Lower lobe of right lung (tissue), 2 donors: ENCODE measurements at regions not wholly inside any gene's neighbourhood (a gene's known extent, or its start where the extent isn't known, plus 50 kb on each side); places are given as distances from the start of the nearest gene placed in this dataset.
"Not testable (repeated sequence)": the region's sequence is repeated elsewhere in the genome, so short reads cannot be mapped to it uniquely, and the experiment has no call there.

Experiments
- ATAC-seq, 2 donors: fragments of 200-7000 bp; cut with Tn5 transposase; one replicate each; pipeline ENCODE4 v1.9.1; 2020 to 2022; ENCODE audit warnings: mild to moderate bottlenecking in 2 of 2, moderate library complexity in 2 of 2
- DNase-seq: peaks from one replicate; pipeline ENCODE4 v3.0.0-alpha.2; 2020
- H3K27ac ChIP-seq: fragments of 200-600 bp; one replicate; pipeline ENCODE4 v1.8.0; 2022
- H3K27me3 ChIP-seq: fragments of 200-600 bp; one replicate; pipeline ENCODE4 v1.8.0; 2022; ENCODE audit warnings: low read depth
- H3K36me3 ChIP-seq: fragments of 200-600 bp; one replicate; pipeline ENCODE4 v1.8.0; 2022; ENCODE audit warnings: mild to moderate bottlenecking
- H3K4me1 ChIP-seq: fragments of 200-600 bp; one replicate; pipeline ENCODE4 v1.8.0; 2022
- H3K4me3 ChIP-seq: fragments of 200-600 bp; one replicate; pipeline ENCODE4 v1.8.0; 2022; ENCODE audit warnings: mild to moderate bottlenecking
- H3K9me3 ChIP-seq: fragments of 200-600 bp; one replicate; pipeline ENCODE4 v1.8.0; 2022
- CTCF ChIP-seq: fragments of 200-600 bp; IDR thresholded peaks from one replicate; pipeline ENCODE4 v1.8.0; 2022; ENCODE audit warnings: antibody characterized with exemption, mild to moderate bottlenecking
- intact Hi-C: fragments of 100-400 bp; cut with DNase I; formaldehyde crosslinking; loops from one replicate; pipeline ENCODE4 v1.11.0; 2022
- donor health status: DM: no; HTN: yes; CAD: no; lungs with severe emphysema.

- Histone ChIP-seq H3K9me3 (peaks cover 8% of the 10 kb centered on the region), H3K4me3 (no peak overlapping the region), H3K36me3 (no peaks in the 10 kb centered on the region), H3K4me1 (no peaks in the 10 kb centered on the region), H3K27ac (no peak overlapping the region), H3K27me3 (no peaks in the 10 kb centered on the region)
- DNase-seq (no peak), ATAC-seq (no peak)
- no peak for TF ChIP-seq CTCF
- intact Hi-C loops: no loop called here
These were observed 78.9 kb upstream of the PEG3 start for GRCh38 chr19:56919308-56919995.

- intact Hi-C loops, H3K36me3 ChIP-seq, H3K27me3 ChIP-seq, DNase-seq, H3K27ac ChIP-seq, H3K4me1 ChIP-seq, H3K4me3 ChIP-seq, ATAC-seq: not testable (repeated sequence)
- H3K9me3 ChIP-seq: peaks cover 10% of the 10 kb centered on the region
These were observed 85.6 kb upstream of the PEG3 start for GRCh38 chr19:56926094-56926493.

GRCh38 chr19:56927294-56927693 is 86.8 kb upstream of the PEG3 start:
- no peak overlapping the region for H3K27ac ChIP-seq
- H3K9me3 ChIP-seq: peaks cover 10% of the 10 kb centered on the region
- TF ChIP-seq CTCF: no peak
- no peak overlapping the region for H3K4me3 ChIP-seq
- no peak for DNase-seq
- H3K4me1 ChIP-seq: no peaks in the 10 kb centered on the region
- no peak for ATAC-seq
- intact Hi-C loops: no loop called here
- H3K27me3 ChIP-seq: no peaks in the 10 kb centered on the region
- no peaks in the 10 kb centered on the region for H3K36me3 ChIP-seq

GRCh38 chr19:56927791-56928207 is 87.3 kb upstream of the PEG3 start:
- Histone ChIP-seq H3K27ac (no peak overlapping the region), H3K36me3 (no peaks in the 10 kb centered on the region), H3K4me1 (no peaks in the 10 kb centered on the region), H3K9me3 (peaks cover 10% of the 10 kb centered on the region), H3K27me3 (no peaks in the 10 kb centered on the region), H3K4me3 (no peak overlapping the region)
- ATAC-seq (no peak), DNase-seq (no peak)
- intact Hi-C loops: no loop called here
- no peak for TF ChIP-seq CTCF

- no peaks in the 10 kb centered on the region for H3K36me3 ChIP-seq
- TF ChIP-seq CTCF: no peak
- DNase-seq (no peak), ATAC-seq (no peak)
- H3K9me3 ChIP-seq: peaks cover 6% of the 10 kb centered on the region
- H3K27ac ChIP-seq: no peak overlapping the region
- no peaks in the 10 kb centered on the region for H3K4me1 ChIP-seq
- H3K4me3 ChIP-seq: no peak overlapping the region
- no peaks in the 10 kb centered on the region for H3K27me3 ChIP-seq
- intact Hi-C loops: no loop called here
These were observed 90.4 kb upstream of the PEG3 start for GRCh38 chr19:56930647-56931535.
